ENCODE measurements at regions not wholly inside any gene's neighbourhood (a gene's known extent, or its start where the extent isn't known, plus 50 kb on each side); places are given as distances from the start of the nearest gene placed in this dataset.

DNA sequence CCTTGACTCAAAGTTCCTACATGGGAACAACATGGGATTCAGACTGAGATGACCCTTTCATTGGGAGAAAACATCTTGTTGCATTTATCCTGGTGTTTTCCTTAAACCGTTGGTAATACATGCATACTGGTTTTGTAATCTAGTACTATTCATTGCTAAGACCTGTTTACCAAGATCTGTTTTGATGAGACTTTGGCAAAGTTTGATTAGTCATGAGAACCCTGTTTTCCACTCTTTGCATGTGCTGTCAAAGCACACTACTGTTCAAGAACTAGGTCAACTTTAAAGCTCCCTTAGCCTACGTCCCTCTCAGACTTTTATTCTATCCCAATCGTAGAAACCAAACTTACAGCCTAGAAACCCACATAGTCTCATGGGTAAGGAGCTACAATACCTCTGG lies 650.9 kb downstream of the GATA3 start:
- DNase-seq (ENCODE audit: low read depth), result no peak

DNA sequence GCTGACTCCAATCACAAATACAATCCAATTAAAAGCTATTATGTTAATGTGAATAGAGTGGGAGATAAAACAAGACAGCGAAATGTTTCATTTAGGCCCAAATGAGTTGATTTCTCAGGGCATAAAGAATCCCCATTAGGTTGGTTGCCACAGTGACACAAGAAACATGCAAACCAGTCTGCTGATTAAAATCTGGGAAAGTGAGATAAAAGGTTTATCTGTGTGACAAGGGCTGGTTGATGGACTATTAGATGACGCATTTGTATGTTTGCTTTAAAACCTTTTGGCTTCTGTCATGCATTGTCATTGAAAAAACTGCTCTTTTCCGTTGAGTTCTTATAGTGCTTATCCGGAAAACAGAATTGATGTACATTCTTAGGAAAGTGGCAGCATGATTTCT lies 658.2 kb downstream of the GATA3 start:
- no peak for DNase-seq (ENCODE audit: low read depth)

DNA sequence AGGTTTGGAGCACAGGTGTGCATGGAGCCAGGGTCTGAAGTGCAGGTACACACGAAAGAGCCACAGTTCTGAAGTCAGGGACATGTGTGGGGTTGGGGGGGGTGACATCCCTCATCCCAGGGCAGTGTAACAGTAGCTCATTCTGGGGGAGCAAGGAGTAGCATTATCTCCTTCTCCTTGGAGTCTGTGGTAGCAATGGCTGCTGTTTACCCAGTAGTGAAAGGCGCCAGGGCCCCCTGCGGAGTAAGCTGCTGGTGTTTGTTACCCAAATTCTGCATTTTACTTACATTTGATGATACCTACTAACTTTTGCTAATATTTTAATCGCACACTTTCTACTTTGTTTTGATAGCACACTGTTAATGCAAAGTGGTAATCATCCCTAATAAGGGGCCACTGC lies 665.5 kb downstream of the GATA3 start:
- no peak for DNase-seq (ENCODE audit: low read depth)

DNA sequence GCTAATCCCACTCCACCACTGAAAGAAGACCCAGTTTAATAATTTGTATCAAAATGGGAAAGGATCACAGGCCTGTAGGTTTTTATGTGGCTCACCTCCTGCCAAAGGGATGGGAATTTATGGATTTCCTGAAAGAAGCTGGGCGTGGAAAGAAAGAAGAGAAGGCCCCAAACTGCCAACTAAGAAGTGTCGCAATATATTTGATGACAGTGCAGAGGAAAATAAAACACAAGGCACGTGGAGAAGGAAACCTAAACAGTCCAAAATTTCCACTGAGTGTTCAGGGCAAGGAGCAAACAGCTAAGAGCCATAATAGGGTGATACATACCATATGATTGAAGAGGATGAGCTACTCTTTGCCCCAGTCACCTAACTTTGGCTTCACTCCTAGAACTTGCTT lies 667.2 kb downstream of the GATA3 start:
- no peak for DNase-seq (ENCODE audit: low read depth)

DNA sequence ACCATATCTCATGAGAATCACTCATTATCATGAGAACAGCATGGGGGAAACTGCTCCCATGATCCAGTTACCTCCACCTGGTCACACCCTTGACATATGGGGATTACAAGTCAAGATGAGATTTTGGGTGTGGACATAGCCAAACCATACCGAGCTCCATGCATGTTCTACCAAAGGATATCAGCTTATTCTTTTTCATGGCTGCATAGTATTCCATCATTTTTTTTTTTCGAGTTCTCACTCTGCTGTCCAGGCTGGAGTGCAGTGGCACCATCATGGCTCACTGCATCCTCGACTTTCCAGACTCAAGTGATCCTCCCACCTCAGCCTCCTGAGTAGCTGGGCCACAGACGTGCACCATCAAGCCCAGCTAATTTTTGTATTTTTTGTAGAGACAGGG lies 668.3 kb downstream of the GATA3 start:
- DNase-seq (ENCODE audit: low read depth), result no peak

DNA sequence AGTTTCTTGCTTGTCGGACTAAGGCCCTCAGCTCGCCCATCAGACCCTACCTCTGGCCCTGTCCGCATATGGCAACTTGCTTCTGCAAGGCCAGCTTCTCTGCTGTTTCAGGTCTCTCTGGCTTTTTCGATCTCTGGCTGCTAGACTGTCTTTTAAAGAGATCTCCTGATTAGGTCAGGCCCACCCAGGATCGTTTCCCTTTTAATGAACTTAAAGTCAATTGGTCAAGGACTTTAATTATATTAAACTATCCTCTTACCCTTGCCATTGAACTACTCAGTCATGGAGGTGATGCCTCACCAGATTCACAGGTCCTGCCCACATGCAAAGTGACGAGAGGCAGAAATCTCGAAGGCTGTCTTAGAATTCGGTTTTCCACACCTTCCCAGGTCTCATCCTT lies 670.9 kb downstream of the GATA3 start:
- no peak for DNase-seq (ENCODE audit: low read depth)

DNA sequence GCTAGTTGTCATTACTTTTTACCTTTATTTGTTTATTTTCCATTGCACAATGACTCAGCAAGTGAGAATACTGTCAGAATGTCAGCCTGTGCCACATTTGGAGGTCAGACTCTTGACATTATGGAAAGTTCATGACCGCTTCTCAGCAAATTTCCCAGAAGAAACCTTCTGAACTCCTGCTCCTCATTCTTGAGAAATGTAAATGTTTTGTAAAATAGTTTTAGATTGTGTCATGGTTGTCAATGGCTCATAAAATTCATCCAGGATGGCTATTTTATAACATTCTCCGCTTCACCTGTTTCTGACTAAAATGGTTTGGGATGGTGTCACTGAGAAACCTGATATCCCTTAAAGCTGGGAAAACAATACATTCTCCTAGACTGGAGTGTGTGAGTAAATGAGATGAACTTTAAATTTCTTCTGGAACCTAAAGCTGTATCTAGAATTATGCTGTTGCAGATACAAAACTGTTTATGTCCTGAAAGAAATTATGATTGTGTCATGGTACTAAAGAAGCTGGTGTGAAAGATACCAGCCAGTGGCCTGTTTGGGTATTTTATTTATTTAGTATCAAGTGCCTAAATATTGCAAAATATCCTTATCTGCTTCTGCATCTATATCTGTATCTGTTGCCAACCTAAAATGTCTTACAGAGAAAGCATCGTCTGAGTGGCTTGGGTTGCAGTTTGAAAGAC lies 671.7 kb downstream of the GATA3 start:
- DNase-seq (ENCODE audit: low read depth), result no peak

DNA sequence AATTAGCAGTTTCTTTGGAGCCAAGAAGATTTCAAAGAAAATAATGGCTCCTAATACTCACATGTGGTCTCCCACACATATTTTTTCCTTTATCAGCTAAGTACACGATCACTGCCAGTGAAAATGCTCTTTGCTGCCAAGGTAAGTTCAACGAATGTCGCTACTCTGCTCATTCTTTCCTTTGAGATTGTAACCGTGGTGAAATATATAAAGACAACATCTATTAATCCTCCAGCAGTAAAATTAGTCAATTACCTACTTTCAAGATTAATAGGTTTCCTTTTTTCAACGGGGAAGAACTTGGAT lies 672.2 kb downstream of the GATA3 start:
- no peak for DNase-seq (ENCODE audit: low read depth)

DNA sequence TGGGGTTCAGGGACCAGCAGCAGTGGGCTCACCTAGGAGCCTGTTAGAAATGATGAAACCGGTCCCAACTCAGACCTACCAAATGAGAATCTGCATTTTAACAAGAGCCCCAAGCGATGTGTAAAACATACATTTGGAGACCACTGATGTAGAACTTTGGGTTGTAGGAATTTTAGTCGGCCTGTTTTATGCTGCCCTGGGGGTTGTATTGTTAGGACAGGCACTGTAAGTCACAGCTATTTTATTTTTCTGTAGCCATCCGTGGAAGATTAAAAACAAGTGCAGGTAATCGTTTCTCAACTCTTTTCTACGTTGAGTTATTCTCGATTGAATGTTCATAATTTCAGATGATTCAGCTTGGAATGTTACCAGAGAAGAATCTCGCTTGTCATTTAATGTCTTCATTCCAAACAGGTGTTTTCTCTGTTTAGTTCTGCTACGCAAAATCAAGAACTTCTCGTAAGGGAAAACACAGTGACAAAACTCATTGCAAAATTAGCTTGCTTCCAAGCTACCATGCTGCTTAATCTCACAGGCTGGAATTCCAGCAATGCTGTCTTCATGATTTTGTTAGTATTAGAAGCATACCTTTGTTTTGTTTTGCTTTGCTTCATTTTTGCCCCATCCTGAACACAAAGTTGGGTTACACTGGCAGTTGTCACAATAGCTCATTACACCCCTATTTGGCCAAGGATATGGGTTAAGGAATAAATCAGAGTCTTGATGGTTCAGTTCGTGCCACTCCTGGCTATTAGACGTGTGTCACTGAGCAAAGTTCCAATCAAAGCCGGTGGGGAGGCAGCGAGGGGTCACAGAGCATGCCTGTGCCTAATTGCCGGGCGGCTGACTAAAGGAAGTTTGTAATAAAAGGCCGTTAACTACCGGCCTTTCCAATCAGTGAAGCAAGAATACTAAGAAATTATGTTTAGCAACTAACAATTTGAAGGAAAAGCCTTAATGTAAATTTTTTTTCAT lies 676.9 kb downstream of the GATA3 start:
- no peak for DNase-seq (ENCODE audit: low read depth)

DNA sequence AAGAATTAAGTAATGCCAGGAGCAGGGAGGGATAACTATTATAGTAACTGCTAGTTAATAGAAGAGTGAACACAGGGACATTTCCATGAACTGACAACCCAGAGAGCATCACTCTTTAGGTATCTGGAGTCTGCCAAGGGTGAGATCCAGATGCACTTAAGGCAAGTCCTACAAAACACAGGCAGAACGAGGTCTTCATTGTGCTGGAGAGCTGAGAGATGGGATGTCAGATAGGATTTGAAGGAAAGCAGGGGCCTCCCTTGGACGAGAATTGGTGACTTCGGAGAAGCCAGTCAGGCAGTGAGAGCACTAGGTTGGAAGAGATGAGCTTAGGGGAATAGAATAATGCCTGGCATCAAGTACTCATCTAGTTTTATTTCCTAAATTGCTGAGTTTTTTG lies 684.5 kb downstream of the GATA3 start:
- DNase-seq (ENCODE audit: low read depth), result no peak

DNA sequence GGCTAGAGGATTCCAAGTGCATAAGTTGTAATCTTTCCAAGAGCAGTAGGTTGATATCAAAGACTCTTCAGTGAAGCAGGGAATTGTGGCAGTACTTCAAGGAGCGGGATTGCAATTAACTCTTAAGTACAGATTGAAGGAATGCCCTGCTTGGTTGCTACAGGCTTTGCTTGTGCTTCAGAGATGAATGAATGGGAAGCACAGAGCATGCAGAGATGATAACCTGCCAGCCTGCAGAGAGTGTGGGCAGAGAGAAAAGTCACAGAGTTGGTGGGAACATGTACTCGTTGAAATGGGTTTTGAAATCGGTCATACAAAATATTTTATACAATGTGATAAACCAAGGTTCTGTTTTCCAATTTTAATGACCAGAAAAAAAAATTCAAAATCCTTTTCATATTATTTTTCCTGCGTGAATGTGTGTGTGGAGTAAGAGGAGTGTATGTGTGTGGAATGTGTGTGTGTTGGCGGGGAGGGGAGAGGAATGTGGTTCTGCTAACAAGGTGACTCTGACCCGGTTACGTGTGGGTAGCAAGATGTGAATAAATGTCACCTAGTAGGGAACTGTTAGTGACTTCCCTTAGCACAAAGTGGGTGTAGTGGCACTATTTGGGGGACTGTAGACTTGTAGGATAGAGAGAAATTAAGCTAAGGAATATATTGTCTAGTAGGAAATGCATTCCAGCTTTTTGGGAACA lies 697.8 kb downstream of the GATA3 start:
- no peak for DNase-seq (ENCODE audit: low read depth)

DNA sequence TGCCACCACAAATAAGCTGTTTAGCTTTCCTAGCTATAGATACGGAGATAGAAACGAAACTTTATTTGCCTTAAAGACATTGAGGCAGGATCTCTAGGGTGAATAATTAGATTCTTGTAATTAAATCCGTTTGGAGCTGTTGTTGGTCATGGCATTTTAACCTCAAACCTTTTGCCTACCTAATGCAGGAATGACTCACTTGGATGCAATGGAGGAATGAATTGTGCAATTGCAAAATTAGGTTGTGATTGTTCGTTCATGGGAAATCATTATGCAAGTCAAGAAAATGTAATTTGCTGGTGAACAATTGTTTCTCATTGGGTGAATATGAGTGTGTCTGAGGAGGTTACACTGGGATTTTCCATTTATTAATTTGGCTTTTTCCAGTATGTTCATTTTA lies 703.5 kb downstream of the GATA3 start:
- no peak for DNase-seq (ENCODE audit: low read depth)

DNA sequence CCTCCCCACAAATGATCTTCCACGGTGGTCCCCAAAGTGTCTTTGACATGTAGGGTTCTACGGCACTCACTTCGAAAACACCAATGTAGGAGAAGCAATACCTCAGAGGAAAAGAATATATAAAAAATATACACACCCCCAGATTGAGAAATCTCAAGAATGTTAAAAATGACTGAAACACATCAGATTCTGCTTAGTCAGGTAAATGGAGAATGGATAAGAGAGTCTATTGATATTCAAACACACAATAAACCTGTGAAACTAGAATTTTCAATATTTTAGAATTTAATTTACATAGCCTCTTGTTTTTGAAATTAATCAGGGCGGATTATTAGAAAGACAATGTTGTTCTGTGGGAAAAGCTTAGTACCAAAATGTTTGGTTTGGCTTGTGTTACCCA lies 712.4 kb downstream of the GATA3 start:
- no peak for DNase-seq (ENCODE audit: low read depth)

DNA sequence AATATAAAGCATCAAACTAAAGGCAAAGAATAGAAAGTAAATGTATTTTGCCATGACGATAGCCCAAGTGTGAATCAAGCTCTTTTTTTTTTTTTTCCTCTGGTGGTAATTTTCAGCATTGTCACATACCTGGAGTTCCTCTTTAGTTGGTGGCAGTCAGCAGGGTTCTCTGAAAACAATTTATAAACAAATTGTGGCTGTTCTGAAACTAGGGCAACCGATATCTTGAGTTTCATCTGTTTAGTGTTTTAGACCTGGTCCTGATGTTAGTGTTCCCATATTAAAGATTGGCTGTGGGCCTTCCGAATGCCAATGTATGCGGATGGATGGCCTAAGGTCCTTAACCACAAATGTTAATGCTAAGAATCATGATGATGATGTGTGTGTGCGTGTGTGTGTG lies 713.1 kb downstream of the GATA3 start:
- DNase-seq (ENCODE audit: low read depth), result no peak

DNA sequence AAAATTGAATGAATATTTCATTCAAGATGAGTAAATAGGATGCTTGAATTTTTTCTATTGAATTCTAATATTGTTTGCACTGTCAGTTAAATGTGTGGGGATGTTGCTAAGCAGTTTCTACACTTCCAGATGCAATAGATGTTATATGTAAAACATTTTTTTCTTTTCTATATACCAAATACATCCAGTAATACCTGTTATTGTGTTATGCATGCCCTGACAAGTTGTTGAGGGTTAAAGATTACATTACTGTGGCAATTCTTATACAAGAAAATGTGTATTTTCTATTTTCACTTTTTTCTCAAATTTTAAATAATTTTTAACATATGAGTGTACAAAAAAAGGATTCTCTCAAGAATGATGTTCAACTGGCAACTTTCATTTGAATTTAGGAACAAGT lies 713.9 kb downstream of the GATA3 start:
- no peak for DNase-seq (ENCODE audit: low read depth)

DNA sequence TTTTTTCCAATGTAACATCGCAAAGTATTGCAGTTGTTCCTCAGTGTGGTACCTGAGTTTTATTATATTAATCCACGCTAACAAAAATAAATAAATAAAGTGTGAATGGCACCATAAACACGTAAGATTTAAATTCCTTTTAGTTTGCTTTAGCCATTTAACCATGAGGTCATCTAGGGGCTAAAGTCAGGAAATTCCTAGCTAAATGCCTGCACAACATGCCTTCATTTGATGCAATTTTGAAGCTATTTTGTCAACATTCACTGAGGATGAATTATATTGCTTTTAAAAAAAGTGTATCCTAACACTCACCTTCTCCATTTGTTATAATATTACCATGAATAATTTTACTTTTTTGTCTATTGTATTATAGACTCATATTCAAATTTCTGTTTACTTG lies 714.4 kb downstream of the GATA3 start:
- DNase-seq (ENCODE audit: low read depth), result no peak

DNA sequence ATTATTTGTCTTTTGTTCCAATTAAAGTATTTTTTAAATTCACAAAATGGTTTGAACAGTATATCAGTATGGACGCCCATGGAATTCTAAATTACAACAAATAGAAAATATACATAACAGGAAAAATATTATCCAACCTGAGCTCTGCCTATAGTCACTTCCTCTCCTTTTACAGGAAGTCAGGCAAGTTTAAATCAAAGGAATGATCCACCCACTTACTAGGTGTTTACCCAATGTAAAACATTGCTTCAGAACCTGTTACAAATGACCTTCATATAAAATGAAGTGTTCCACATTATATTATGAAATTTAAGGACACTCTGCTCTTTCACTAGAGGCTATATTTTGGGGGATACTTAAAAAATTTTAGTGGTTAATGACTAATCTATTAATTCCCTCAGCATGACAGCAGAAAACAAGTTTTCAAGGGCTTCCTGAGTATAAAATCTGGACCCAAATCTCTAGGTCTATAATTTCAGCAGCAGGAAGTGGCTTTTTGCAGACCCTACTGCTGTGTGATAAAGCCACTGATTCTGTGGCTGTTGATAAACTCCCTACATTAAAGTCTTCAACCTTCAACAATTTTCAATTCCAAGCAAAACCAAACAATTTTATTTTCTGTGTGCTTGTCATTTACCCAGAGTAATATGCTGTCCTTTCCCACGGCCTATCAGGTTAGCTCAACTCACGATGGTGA lies 722.6 kb downstream of the GATA3 start:
- DNase-seq (ENCODE audit: low read depth), result no peak

DNA sequence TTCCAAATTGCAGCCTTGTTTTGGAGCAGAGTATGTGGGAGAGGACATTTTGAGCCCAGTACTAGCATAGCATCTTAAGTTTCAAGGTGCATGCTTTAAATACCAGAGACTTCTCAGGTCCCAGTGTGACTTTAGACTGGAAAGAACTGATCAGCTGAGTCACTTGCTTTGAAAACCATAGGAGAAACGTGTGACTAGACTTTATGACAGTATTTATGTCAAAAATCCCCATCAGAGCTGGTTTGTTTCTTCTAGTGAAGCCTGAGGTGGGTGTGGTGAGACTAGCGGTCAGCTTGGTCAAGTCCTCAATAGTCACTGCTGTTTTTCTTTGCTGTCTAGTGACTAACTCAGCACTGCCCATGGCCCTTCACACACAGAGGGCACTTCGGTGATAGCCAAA lies 724.2 kb downstream of the GATA3 start:
- DNase-seq (ENCODE audit: low read depth), result no peak

DNA sequence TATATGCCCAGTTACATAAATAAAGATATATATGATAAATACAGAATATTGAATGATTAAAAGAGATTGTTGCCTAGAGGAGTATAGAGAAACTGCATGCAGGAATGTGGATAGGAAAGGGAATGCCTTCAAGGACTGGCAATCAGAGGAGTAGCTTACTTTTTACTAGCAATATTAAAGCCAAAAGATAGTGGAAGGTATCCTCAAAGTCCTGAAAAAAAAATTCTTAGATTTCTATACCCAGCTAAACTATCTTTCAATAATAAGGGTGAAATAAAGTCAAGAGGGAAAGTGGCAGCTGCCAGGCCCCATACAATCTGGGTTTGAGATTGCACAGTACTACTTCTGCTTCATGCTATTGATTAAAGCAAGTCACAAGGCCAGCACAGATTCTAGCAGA lies 733.2 kb downstream of the GATA3 start:
- no peak for DNase-seq (ENCODE audit: low read depth)

DNA sequence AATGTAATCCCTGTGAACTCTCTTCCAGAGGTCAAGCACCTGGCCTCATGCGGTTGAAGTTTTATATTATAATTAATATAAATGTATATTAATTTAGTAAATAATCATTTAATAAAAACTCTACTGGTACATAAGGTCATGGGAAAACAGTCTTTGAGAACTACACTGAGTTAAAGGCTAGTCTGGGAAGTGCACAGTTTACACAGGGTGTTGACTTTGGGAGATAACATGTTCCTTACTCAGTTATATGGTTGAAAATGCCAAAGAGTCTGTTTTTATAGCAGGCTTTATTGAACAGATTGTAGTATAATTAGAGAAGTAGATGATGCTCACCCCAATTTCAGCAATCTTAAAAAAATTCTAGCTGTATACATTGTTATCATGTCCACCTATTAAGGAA lies 735.9 kb downstream of the GATA3 start:
- DNase-seq (ENCODE audit: low read depth), result no peak

DNA sequence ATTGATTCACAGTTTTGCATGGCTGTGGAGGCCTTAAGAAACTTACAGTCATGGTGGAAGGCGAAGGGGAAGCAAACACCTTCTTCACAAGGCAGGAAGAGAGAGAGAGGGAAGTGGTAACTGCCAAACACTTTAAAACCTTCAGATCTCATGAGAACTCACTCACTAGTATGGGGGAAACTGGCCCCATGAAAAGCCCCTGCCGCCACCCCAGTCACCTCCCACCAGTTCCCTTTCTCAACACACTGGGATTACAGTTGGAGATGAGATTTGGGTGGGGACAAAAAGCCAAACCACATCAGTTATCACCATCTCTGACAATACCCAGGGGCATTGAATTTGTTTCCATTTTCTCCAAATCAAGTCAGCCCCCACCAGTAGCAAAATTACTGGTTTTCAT lies 740.4 kb downstream of the GATA3 start:
- DNase-seq (ENCODE audit: low read depth), result no peak

DNA sequence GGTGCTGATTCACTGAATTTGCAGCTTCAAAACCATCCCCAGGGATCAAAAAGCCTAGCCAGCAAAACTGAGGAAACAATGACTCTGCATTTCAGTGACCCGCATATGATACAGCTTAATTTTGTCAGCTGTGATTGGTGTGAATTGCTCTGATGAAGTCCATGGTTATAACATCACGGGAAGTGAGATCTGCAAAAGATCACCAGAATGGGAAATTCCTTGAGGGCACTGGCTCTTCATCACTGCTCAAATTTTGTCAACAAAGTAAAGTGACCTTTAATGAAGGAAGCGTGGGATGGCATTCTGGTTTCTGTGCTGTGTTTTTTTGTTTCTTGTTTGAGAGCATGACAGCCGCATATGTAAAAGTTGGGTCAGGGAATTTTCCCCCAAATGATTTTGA lies 745.9 kb downstream of the GATA3 start:
- DNase-seq (ENCODE audit: low read depth), result no peak

DNA sequence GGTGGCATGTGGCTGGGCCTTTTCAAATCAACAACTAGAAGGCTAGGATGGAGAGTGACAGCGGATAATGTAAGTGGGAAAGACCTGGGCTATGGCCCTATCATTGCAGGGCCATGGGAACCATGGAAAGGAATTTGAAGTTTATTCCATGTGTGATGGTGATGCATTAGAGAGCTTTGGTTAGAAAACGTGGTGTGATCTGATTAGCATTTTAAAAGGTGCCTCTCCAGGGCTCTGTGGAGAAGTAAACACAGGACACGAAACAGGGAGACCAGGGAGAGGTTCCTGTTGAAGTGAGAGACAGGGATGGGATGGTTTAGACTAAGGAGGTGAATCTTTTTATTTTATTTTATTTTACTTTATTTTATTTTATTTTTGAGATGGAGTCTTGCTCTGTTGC lies 749.5 kb downstream of the GATA3 start:
- DNase-seq (ENCODE audit: low read depth), result no peak

Data from ELR (cell line).